ENCODE measurements at regions not wholly inside any gene's neighbourhood (a gene's known extent, or its start where the extent isn't known, plus 50 kb on each side); places are given as distances from the start of the nearest gene placed in this dataset.

GRCh38 chr4:63644396-63644795 lies 764.9 kb downstream of the TECRL start:
- Mint-ChIP-seq H3K27me3 (no peaks in the 10 kb centered on the region), H3K4me1 (ENCODE audit: unreplicated experiment) (no peaks in the 10 kb centered on the region), H3K4me3 (no peak overlapping the region), H3K27ac (no peak overlapping the region), H3K36me3 (no peaks in the 10 kb centered on the region), H3K9me3 (no peaks in the 10 kb centered on the region)
- no peak for TF ChIP-seq CTCF (conservative IDR thresholded peaks at IDR 0.05)
- DNase-seq (ENCODE audit: extremely low spot score, unreplicated experiment), result no peak

GRCh38 chr4:63637270-63637669 lies 772.0 kb downstream of the TECRL start:
- Mint-ChIP-seq H3K4me3 (no peak overlapping the region), H3K9me3 (no peaks in the 10 kb centered on the region), H3K27me3 (no peaks in the 10 kb centered on the region), H3K27ac (no peak overlapping the region), H3K4me1 (ENCODE audit: unreplicated experiment) (no peaks in the 10 kb centered on the region), H3K36me3 (no peaks in the 10 kb centered on the region)
- no peak for TF ChIP-seq CTCF (conservative IDR thresholded peaks at IDR 0.05)
- DNase-seq (ENCODE audit: extremely low spot score, unreplicated experiment), result no peak

- Mint-ChIP-seq H3K27ac (no peak overlapping the region), H3K4me3 (no peak overlapping the region), H3K27me3 (no peaks in the 10 kb centered on the region), H3K9me3 (no peaks in the 10 kb centered on the region), H3K36me3 (no peaks in the 10 kb centered on the region), H3K4me1 (ENCODE audit: unreplicated experiment) (no peaks in the 10 kb centered on the region)
- no peak for TF ChIP-seq CTCF (conservative IDR thresholded peaks at IDR 0.05)
- DNase-seq (ENCODE audit: extremely low spot score, unreplicated experiment), result no peak
Observed at GRCh38 chr4:63632858-63633257, 776.4 kb downstream of the TECRL start.

GRCh38 chr4:63620271-63620670 lies 789.0 kb downstream of the TECRL start:
- Mint-ChIP-seq H3K27me3 (no peaks in the 10 kb centered on the region), H3K36me3 (no peaks in the 10 kb centered on the region), H3K27ac (no peak overlapping the region), H3K4me1 (ENCODE audit: unreplicated experiment) (no peaks in the 10 kb centered on the region), H3K9me3 (no peaks in the 10 kb centered on the region), H3K4me3 (no peak overlapping the region)
- DNase-seq (ENCODE audit: extremely low spot score, unreplicated experiment), result no peak
- TF ChIP-seq CTCF (conservative IDR thresholded peaks at IDR 0.05), result no peak

GRCh38 chr4:63619771-63620170 lies 789.5 kb downstream of the TECRL start:
- H3K36me3 Mint-ChIP-seq, result no peaks in the 10 kb centered on the region

More at GRCh38 chr4:63619771-63620170, 789.5 kb downstream of the TECRL start:
- H3K4me3 Mint-ChIP-seq, result no peak overlapping the region
- no peaks in the 10 kb centered on the region for H3K27me3 Mint-ChIP-seq
- H3K9me3 Mint-ChIP-seq, result no peaks in the 10 kb centered on the region
- TF ChIP-seq CTCF (conservative IDR thresholded peaks at IDR 0.05), result no peak
- H3K4me1 Mint-ChIP-seq (ENCODE audit: unreplicated experiment), result no peaks in the 10 kb centered on the region
- H3K27ac Mint-ChIP-seq, result no peak overlapping the region
- no peak for DNase-seq (ENCODE audit: extremely low spot score, unreplicated experiment)
